NCI-H2196 (cell line): ENCODE measurements at regions not wholly inside any gene's neighbourhood (a gene's known extent, or its start where the extent isn't known, plus 50 kb on each side); places are given as distances from the start of the nearest gene placed in this dataset.

Source experiments
- DNase-seq: peaks from one replicate; lab custom pipeline; 2025; ENCODE audit not compliant: unreplicated experiment; lab: John Stamatoyannopoulos, UW

DNA sequence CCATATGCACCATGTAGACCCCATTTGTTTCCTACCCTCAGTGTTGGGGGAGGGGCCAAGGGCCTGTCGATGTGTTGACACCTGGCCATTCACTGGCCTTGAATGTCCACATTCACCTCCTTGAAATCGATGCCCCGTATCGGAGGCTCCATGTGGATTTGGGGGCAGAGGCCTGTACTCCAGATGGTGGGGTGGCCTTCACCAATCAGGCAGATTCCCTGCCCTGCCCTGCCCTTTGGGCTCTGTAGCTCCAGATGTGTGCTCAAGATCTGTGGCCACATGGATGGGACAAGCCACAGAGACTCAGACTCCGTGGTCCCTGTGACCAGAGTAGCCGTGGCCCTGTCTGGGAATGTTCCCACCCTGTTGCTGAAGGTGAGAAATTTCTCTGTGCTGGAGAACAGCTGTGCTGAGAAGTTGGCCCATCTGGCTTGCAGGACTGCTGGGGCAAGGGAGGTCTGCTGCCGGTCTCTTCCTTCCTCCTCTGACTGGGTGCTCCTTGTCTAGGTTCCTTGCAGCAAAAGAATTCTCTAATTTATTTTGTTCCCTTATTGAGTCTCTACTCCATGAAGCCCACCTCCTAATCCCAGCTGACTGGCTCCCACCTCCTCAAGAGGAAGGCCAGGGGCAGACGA, 221.3 kb downstream of the SEC14L1 start:
- DNase-seq = no peak

DNA sequence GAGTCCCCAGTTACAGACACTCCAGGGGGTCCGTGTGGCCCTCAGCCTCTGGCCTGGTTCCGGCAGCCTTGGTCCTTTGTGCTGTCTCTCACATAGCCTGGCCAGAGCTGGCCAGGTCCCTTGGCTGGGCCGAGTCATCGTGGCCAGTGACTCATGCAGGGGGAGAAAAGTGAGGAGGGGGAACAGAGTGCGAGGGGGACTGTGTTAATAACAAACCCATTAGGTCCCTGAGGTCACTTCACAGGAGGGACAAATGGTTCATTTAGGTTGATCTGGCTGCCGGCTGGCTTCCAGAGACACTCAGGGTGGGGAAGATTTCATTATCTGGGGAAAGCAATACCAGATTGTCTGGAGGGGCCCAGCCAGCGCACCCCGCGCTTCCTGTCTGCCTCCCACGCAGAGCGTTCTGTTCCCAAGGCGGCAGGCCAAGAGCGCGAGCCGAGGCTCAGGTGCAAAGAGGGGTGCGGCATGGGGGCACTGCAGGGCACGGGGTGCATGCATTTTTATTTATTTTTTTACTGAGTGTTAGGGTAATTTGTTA, 223.1 kb downstream of the SEC14L1 start:
- DNase-seq = no peak

DNA sequence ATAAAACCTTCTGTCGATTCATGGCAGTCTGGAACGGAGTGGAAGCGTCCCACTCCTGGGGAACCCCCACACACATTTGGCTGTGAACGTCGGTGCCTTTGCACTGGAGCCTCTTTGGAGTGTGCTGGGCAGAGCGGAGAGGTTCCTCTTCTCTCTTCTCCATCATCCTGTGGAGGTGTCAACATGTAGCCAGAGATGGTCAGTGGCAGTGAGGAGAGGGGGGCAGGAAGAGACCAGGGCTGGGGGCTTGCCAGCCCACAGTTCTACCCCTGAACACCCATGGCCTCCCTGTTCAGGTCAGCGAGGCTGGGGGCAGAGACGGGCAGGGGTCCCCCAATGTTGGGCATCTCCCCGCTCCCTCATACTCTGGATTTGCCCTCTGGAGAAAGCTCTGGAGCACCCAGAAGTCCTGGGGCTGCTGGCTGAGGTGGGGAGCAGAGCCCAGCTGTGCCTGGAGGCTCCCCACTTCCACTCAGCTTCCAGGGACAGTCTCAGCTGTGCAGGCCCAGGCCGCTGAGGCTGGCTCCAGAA, 223.7 kb downstream of the SEC14L1 start:
- no peak for DNase-seq

DNA sequence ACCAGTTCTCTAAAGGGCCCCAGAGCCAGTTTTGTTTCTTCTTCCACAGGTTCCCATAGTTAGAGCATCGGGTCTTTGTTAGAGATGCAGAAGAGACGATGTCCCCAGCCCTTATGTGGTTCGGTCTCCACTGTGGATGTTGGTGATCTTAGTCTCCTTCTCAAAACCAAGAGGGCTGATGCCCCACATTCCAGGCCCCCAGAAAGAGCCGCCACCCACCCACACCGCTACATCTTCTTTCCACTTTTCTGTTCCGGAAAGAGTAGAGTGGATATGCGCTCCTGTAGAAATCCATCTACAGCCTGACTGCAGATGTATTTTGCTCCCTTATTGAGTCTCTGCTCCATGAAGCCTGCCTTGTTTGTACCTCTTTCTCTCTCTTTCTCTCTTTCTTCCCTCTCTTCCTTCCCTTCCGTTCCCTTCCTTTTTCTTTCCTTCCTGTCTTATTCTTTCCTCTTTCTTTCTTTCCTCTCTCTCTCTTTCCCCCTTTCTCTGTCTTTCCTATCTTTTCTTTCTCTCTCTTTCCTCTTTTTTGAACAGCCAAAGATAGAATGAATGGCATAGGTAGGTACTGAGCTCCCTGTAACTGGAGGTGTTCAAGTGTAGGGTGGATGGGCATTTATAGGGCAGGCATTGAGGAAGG, 224.3 kb downstream of the SEC14L1 start:
- DNase-seq = no peak

DNA sequence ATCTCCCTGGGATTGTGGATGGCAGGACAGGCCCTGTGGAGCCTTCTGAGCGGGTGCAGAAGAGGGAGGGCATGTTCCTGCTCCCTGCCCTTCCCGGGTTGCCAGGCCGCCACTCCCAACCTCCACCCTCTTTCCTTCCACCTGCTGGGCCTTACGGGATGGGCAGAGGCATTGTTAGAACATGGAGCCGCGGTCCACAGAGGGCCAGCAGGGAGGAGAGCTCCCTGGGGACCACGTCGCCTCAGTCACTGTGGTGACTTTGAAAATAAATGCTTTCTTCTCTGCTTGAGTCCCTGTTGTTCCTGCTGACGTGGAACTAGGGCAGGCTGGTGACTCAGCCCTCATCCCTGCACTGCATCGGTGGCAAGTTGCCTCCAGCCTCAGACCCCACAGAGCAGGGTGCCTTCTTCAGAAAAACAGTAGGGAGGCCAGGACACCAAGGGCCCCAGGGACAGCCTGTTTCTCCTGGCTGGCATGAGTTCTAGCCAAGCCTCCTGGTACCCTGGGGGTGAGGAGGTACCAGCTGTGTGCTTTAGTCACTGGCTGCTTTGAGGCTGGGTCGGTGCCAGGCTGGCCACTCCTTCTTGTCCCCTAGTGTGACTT, 224.9 kb downstream of the SEC14L1 start:
- peak; percentile 70 for DNase-seq

DNA sequence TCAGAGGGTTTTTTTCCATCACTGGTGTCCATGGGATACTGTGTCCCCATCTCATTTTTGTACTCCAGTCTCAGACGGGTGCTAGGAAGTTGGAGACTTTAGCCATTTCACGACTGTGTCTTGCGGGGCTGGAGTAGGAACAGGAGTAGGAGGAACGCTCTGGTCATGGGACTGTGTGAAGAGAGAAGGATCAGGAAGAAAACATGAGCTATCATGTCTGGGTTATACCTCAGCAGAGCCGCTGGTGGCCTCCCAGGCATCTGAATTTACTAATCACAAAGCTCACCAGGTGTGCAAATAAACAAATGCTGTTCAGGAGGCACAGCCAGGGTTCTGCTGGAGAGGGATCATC, 225.4 kb downstream of the SEC14L1 start:
- DNase-seq = peak; percentile 65

DNA sequence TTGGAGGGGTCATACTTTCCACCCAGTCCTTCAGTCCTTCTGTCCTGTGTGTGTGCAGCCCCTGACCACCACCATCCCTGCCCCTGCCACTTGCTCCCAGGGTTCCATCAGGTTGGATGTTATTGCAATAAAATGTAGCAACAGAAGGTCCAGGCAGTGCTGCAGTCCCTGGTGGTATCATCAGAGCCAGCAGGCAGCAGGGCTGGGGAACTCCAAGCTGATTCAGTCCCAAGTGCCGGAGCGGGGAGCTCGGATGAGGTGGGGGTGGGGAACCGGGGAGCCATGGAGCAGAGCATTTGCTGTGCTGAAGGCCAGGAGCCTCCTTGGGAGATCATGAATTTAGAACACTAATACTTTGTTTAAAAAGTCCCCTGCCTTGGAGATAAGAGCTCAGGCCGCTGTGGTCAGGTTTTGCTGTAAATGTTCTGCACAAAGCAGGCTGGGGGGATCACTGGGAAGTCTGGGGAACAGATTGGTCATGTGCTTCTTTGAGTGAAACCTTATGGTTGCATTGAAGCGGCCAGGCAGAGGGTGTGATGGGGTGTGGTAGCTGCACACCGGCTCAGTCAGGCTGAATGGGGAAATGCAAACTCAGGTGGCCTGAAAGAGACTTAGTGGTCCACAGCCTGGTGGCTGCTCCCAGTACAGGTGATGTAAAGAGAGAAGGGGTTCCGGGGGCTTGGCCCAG, 225.9 kb downstream of the SEC14L1 start:
- no peak for DNase-seq

DNA sequence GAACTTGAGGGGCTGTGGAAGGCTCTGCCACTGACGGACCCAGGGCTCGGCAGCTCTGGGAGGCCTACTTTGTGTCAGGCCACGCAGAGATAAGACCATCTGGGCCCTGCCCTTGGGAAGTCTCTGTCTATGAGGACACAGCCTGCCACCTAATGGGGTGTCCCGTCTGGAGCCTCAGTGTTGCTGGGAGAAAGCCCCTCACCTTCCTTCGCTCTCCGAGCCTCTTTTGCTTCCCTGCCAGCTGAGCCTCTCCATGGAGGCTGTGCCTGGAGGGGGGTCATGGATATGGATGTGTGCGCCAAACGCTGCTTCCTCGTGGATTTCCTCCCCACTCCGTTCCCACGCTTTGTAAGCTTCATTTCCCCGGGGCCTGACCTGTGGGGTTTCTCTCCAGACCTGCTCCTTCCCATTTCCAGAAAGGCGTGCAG, 228.8 kb downstream of the SEC14L1 start:
- no peak for DNase-seq

DNA sequence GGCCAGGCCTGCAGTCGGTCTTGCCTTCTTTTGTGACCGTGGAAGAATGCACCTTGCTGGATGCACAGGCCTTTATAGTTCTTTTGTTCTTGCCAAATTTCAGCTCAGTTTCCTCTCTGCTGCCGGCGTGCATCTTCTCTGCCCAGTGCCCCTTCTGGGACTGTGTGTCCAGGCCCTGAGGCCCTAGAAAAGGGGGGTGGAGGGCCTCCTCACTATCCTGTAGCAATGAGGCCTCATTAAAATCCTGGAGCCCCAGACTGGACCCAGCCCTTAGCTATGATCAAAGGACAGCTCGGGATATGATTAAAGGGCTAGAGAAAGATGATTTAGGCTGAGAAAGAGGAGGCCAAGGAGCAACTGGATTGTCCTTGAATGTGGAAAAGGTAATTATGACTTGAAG, 229.8 kb downstream of the SEC14L1 start:
- no peak for DNase-seq

DNA sequence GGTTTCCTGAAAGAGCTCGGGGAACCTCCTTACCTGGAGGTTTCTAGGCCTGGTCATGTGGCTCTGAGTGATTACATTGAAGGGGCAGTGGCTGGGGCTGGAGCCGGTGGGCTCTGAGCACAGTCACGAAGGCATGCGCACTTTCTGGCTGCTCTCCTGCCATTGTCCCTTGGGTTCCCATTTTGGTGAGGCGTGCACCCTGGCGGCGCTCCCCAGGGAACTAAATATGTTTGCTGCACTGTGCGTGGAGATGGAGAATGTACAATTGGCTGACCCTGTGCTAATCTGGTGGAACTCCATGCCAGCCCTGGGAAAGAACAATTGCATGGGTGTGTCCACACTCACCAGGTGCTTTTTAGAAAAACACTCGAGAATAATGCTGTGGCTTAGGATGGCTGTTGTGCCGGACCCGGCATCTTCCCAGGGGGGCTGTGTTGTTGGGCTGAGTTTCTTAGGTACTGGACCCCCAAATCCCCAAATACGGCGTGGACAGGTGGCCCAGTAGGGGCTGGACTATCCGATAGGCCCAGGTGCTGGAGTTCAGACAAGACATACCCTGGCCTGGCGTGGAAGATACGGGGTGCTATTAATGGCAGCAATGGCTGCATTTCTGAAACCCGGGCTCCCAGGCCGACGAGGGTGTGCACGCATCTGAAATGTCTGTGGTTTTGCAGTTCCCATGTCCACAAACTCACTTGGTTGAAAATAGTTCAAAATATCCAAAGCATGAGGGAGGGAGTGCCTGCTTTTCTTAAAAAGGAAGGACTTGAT, 230.5 kb downstream of the SEC14L1 start:
- DNase-seq = peak; percentile 29

DNA sequence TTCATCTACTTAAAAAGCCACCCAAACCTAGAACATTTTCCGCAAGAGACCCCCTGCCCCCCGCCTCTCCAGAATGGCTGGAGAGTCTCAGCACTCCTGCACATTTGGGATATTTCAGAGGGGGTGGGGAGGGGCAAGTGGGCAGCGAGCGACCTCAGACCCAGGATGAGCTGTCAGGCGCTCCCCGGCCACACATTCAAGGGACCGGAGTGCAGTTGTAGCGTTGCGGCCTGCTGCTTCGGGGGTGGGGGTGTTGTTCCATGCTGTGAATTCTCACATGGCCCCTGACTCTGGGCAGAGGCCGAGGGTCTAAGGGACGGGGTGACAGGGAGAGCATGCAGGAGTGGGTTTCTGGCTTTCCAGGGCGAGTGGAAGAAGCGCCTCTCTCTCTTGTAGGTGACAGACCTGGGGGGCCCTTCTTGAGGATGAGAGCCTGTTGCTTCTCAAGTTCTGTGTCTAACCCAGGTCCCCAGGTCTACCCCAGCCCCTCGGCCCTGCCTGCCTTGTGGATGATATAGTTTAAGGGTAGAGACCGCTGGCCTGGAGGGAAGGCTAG, 231.2 kb downstream of the SEC14L1 start:
- no peak for DNase-seq

DNA sequence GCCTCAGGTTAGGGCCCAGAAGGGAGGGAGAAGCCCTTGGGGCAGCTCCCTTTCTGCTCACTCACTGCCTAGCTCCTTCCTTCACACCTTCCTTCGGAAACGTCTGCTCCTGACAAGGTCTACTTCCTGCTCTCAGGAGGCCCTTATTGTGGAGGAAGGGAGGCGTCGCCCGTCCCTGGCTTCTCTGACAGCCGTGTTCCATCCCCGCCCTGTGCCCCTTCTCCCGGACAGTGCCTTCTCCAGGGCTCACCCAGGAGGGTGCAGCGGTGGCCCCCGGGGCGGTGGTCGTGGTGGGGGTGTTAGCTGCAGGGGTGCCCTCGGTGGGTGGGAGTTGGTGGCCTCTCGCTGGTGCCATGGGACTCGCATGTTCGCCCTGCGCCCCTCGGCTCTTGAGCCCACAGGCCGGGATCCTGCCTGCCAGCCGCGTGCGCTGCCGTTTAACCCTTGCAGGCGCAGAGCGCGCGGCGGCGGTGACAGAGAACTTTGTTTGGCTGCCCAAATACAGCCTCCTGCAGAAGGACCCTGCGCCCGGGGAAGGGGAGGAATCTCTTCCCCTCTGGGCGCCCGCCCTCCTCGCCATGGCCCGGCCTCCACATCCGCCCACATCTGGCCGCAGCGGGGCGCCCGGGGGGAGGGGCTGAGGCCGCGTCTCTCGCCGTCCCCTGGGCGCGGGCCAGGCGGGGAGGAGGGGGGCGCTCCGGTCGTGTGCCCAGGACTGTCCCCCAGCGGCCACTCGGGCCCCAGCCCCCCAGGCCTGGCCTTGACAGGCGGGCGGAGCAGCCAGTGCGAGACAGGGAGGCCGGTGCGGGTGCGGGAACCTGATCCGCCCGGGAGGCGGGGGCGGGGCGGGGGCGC, 231.9 kb downstream of the SEC14L1 start:
- DNase-seq = no peak

DNA sequence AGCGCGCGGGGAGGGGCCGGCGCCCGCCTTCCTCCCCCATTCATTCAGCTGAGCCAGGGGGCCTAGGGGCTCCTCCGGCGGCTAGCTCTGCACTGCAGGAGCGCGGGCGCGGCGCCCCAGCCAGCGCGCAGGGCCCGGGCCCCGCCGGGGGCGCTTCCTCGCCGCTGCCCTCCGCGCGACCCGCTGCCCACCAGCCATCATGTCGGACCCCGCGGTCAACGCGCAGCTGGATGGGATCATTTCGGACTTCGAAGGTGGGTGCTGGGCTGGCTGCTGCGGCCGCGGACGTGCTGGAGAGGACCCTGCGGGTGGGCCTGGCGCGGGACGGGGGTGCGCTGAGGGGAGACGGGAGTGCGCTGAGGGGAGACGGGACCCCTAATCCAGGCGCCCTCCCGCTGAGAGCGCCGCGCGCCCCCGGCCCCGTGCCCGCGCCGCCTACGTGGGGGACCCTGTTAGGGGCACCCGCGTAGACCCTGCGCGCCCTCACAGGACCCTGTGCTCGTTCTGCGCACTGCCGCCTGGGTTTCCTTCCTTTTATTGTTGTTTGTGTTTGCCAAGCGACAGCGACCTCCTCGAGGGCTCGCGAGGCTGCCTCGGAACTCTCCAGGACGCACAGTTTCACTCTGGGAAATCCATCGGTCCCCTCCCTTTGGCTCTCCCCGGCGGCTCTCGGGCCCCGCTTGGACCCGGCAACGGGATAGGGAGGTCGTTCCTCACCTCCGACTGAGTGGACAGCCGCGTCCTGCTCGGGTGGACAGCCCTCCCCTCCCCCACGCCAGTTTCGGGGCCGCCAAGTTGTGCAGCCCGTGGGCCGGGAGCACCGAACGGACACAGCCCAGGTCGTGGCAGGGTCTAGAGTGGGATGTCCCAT, 232.8 kb downstream of the SEC14L1 start:
- DNase-seq = no peak

DNA sequence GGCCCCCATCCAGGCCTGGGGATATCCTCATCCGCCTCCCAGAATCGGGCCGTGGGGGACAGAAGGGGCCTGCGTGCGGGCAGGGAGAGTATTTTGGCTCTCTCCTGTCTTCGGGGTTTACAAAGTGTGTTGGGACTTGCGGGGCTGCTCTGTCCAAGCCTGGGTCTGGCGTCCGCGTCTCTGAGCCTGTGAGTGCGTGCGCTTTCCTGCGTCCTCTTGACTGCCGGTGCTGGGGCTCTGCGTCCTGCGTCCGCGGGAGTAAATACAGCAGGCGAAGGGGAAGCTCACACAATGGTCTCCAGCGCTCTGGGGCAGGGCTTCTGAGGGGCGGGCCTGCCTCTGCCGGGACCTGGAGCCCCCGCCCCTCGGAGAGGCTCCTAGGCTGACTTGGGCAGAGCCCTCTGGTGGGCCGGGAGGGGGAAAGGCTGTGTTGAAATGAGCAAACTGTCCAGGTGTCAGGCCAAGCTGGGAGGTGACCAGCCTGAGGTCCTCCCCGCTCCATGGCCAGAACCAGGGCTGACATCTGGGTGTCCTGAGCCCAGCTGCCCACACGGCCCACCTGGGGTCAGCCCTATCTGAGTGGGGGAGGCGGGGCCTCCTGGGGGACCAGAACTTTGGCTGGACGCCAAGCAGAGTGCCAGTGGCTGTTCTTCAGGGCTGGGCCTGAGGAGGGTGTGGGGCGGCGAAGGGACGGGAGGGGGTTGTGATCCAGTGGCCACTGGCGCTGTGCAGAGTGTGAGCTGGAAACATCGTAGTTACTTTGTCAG, 233.6 kb downstream of the SEC14L1 start:
- no peak for DNase-seq

DNA sequence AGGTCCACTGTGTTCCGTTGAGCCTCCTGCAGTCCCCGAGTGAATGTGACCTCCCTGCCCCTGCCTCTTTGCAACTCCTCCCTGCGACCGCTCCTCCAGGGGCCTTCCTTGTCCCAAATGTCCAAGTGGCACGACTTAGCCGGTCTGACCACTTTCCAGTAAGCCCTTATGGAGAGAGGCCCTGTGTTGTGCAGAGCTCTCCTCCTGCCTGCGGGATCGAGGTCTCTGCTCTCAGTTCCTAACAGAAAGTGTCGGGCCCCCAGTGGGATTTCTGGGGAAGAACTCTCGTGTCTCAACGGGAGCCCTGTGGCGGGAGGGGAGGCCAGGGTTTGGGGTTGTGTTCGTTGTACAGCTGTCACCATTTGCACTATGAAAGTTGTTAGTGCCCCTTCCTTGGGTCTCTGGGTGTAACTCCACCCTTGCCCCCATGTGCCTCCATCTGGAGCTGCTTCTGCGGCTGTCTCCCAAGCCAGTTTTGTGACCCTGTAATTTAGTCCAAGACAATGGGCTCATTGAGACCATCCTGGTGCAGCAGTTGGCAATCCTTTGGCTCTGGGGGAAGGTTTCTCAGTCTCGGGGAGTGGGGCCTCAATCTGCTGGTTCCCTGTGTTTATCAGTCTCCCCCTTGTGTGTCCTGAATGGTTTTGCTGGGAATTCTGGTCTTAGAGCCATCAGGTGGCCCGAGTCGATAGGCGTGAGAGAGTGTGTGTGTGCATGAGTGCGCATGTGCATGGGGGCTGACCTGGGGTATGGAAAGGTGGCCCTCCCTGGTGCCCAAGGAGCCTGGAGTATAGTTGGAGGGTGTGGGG, 234.5 kb downstream of the SEC14L1 start:
- no peak for DNase-seq

DNA sequence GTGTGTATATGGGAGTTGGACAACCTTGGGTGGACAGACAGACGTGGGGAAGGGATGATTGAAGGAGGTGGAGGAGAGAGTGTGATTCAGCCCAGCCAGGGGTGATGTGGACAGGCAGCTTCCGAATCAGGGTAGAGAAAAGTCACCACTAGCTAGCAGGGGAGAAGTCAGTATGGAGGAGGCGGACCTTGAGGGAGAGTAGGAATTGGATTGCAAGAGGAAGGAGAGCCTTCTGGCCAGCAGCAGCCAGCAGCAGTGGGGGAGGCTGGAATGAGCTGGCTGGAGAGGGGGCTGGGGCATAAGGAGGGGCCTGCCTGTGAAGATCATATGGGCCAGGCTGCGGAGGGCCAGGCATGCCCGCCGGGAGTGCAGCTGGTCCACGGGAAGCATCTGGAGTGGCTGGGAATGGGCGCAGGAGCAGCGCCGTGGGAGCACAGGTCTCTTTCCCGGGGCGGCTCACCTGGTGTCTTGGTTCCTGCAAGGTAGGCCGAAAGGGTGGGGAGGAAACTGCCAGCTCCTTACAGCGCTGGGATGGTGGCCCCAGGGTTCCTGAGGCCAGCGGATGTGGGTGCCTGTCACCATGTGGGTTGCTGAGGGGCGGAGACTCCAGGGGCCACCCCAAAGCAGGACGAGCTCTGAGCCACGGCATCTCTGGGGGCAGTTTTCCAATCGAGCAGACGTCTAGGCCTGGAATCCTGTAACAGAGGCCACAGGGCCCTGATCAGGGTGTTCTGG, 235.3 kb downstream of the SEC14L1 start:
- DNase-seq = no peak
